Erythroblast (primary cell): ENCODE measurements at regions not wholly inside any gene's neighbourhood (a gene's known extent, or its start where the extent isn't known, plus 50 kb on each side); places are given as distances from the start of the nearest gene placed in this dataset.
"Not testable (repeated sequence)": the region's sequence is repeated elsewhere in the genome, so short reads cannot be mapped to it uniquely, and the experiment has no call there.

Experiments used
- DNase-seq, 2 experiments: peaks; one replicate each; lab custom pipeline; 2025; lab: John Stamatoyannopoulos, UW
- GATA1 ChIP-seq: IDR thresholded peaks from 2 replicates; pipeline ENCODE4 v1.6.1; 2011; ENCODE audit warnings: low read depth, mild to moderate bottlenecking, control low read depth, low read length, moderate library complexity
- POLR2A ChIP-seq: IDR thresholded peaks from 2 replicates; pipeline ENCODE4 v1.6.1; 2011; ENCODE audit warnings: mild to moderate bottlenecking, low read length

DNA sequence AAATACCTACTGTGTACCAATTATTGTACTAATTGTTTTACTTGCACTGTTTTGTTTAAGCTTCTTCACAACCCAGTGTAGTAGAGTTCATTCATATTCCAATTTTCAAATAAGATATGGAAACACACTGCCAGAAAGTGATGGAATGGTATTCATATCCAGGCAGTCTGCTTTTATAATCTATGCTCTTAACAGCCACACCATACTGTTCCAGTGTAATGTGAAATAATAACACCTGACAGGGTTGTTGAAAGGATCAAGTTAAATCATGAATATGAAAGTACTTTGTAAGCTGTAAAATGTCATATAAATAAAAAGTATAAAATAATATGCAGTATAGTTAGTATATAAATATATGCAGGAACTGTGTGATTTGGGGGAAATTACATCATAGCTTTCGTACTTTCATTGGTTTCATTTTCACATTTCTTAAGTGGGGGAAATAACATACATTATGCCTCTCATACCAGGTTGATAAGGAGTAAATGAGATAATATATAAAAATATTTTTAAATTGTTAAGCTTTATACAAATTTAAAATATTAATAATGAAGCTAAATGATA, 230.8 kb downstream of the TANC2 start:
- no peak for DNase-seq
- TF ChIP-seq POLR2A, result no peak
- TF ChIP-seq GATA1, result no peak

DNA sequence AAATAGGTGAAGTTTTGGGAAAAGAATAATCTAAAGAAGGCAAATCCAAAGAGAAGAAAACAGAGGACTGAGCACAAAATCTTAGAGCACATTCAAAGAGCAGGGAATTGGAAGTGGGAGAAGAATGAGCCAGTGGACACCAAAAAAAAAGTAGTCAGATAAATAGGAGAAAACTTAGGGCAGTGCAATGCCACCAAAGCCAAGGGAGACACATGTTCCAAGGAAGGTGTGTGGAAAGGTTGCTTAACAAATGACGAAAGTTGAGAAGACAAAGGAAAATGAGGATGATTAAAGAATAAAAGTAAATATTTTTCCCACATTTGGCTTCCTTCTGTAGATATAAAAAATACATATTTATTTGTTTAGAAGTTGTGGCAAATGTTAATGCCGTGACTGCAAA, 237.6 kb downstream of the TANC2 start:
- TF ChIP-seq POLR2A, result no peak
- TF ChIP-seq GATA1, result no peak
- no peak for DNase-seq

- no peak for DNase-seq
- TF ChIP-seq GATA1, result no peak
- no peak for TF ChIP-seq POLR2A
These were observed 224.2 kb downstream of the CYB561 start for GRCh38 chr17:63221939-63222338.

DNA sequence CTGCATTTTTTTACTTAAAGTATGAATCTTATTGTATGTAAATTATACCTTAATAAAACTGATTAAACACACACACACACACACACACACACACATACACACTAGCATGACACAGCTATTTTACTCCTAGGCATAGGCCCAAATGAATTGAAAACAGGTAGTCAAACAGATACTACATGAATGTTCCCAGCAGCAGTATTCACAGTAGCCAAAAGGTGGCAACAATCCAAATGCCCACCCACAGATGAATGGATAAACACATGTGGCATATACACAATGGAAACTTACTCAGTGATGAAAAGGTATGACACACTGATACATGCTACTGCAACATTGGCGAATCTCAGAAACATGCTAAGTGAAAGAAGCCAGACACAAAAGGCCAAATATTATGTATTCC, 223.5 kb downstream of the CYB561 start:
- TF ChIP-seq GATA1 (no peak), POLR2A (no peak)
- peak in 1 of 2 experiments; percentile 8 for DNase-seq

DNA sequence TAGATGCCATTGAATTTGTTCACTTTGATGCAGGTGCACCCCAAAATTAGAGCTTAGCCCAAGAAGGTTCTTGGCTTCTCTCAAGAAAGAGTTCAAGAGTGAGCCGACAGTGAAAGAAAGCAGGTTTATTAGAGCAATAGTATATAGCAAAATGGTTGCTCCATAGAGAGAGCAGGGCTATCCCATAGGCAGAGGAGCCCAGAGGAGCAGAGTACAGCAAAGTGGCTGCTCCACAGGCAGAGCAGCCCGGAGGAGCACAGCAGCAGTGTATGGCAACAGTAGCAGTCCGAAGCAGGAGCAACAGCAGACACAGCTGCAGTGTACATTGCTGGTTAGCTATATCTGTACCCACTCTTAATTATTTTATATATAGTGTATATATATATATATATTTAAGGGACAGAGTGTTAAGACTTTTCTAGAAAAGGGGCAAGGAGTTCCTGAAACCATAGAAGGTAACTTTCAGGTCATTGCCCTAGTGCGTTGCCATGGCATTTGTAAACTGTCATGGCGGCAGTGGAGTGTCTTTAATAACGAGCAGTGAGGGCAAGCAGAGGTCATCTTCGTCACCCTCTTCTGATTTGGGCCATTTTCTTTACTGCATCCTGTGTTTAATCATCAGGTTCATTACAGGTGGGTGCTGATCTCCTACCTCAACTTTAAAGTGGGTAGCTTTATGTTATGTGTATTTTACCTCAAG, 222.7 kb downstream of the CYB561 start:
- TF ChIP-seq POLR2A (no peak), GATA1 (no peak)
- DNase-seq, result no peak

DNA sequence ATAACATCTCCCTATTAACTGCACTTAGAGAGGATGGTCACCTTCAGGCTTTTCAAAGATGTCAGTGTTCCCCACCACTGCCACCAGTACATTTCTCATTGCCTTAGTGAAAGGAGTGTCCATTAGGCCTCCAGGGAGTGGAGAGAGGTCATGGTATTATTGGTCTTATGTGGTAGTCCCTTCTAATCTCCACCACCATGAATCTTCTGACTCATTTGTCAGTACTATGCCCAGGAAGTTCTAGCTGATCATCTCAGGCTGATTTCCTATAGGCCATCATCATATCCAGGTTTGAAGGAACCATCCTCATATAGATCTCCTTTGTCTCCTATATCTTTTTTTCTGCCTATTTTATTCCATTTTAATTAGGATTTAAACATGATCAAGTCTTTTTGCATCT, 221.5 kb downstream of the CYB561 start:
- no peak for DNase-seq
- TF ChIP-seq GATA1, result no peak
- TF ChIP-seq POLR2A, result no peak

GRCh38 chr17:63226720-63227119, 219.4 kb downstream of the CYB561 start:
- not testable (repeated sequence) for DNase-seq

DNA sequence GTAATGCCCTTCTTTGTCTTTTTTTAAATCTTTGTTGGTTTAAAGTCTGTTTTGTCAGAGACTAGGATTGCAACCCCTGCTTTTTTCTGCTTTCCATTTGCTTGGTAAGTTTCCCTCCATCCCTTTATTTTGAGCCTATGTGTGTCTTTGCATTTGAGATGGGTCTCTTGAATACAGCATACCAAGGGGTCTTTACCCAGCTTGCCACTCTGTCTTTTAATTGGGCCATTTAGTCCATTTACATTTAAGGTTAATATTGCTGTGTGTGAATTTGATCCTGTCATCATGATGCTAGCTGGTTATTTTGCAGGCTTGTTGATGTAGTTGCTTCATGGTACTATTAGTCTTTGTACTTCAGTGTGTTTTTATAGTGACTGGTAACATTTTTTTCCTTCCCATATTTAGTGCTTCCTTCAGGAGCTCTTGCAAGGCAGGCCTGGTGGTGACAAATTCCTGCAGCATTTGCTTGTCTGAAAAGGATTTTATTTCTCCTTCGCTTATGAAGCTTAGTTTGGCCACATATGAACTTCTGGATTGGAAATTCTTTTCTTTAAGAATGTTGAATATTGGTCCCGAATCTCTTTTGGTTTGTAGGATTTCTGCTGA, 215.0 kb downstream of the CYB561 start:
- DNase-seq, result not testable (repeated sequence)

DNA sequence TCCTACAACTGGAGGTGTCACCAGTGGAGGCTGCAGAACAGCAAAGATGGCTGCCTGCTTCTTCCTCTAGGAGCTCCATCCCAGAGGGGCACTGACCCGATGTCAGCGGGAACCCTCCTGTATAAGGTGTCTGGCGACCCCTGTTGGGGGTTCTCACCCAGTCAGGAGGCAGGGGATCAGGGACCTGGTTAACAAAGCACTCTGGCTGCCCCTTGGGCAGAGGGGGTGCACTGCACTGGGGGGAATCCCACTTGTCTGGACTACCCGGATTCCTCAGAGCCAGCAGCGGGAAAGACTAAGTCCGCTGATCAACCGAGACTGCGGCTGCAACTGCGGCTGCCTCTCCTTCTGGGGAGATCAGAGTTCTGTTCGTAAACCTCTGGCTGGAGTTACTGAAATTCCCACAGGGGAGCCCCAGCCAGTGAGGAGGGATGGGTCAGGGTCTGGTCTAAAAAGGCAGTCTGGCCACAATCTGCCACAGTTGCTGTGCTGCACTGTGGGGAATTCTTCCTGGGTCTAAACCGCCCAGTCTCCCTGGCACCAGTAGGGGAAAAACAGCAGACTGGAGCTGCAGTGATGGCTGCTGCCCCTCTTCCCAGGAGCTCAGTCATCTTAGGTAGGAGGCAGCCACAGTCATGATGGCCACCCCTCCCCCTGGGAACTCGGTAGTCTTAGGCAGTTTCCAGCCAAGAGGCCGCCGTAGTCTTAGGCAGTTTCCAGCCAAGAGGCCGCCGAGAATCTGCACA, 213.4 kb downstream of the CYB561 start:
- TF ChIP-seq GATA1 (no peak), POLR2A (no peak)
- DNase-seq, result no peak

DNA sequence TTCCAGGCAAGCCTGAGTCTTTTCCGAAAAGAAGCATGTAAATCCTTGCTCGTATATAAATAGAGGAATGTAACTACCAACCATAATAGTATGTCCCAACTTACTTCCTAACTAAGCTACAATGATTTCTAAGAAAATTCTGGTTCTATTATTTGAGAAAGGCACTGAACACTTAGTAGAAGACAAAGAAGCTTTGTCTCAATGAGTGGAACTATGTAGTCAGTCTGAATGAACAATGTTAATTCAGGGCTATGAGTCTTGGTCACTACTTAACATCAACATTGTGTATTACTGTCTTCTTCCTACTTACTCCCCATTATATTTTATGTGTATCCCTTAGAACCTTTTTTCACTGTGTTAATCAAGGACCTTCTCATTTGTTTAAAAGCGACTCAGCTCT, 206.0 kb downstream of the CYB561 start:
- no peak for TF ChIP-seq GATA1
- TF ChIP-seq POLR2A, result no peak
- DNase-seq, result no peak

DNA sequence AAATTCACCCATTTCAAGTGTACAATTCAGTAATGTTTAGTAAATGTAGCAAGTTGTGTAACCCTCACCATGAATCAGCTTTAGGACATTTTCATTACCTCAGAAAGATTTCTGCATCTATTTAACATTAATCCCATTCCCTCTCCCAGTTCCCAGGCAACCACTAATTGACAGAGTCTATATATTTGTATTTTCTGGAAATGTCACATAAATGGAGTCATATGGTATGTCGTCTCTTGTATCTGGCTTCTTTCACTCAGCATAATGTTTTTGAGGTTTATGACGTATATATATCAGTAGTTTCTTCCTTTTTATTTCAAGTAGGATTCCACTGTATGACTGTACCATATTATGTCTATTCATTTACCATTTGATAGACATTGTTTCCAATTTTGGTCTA, 199.8 kb downstream of the CYB561 start:
- DNase-seq, result no peak
- TF ChIP-seq GATA1 (no peak), POLR2A (no peak)

DNA sequence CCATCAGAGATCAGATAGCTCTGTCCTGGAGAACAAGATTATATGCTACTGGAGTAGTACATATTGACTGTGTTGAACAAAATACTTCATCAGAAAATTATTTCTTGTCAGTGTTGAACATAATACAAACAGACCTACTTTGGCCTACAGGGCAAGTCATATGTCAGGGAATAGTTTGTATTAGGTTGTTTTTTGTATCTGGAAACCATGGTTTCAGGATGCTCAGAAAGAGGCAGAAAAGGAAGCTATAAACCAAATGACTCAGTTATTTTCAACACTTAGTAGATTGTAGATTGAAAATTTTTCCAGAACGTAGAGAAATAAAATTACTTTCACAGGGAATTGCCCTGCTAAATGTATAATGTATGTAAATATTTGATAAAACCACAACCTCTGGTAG, 198.4 kb downstream of the CYB561 start:
- no peak for DNase-seq
- TF ChIP-seq POLR2A (no peak), GATA1 (no peak)

DNA sequence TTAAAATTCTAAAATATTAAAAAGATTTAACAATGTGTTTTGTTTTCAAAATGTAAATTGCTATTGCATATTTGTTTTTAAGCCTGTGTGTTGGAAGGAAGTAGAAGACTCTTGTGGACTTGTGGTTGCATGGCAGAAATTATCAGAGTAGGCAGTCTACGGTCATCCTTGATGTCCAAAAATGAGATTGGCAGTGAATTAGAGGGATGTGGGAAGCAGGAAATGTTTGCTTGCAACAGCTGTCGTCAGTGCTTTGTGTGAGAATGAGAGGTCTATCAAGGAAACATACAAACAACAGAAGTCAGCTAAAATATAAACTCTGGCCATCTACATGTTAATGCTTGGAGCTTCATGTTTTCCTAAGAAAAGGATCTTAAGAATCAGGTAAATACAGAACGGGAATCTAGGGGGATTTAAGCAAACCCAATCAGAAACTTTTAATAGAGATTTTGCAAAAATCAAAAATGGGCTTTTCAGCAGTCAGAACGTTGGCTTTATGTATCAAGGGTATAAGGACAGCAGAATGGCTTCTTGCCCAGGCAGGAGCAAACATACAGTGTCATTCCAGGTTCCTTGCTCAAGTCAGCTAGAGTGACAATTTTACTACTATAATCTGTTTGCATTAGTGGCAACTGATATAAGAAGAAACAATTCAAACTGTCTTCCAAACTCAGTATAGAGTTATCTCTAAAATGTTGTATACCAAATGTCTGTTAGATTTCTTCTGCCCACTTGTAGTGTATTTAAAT, 196.7 kb downstream of the CYB561 start:
- TF ChIP-seq GATA1 (no peak), POLR2A (no peak)
- DNase-seq, result no peak

- DNase-seq, result no peak
- TF ChIP-seq POLR2A (no peak), GATA1 (no peak)
These were observed 195.3 kb downstream of the CYB561 start for GRCh38 chr17:63250830-63251229.
